MM.1S (cell line): ENCODE measurements at regions not wholly inside any gene's neighbourhood (a gene's known extent, or its start where the extent isn't known, plus 50 kb on each side); places are given as distances from the start of the nearest gene placed in this dataset.

Experiments used
- DNase-seq: peaks from one replicate; pipeline ENCODE4 v3.0.0-alpha.2; 2015
- H2AFZ ChIP-seq: fragments of 300-600 bp; sonication (generic); 2 replicates; pipeline ENCODE4 v1.6.0; 2016; ENCODE audit warnings: antibody characterized with exemption, low read length
- H3F3A ChIP-seq: fragments of 300-600 bp; sonication (generic); 2 replicates; pipeline ENCODE4 v1.6.1; 2016; ENCODE audit warnings: mild to moderate bottlenecking, antibody characterized with exemption, low read length, moderate library complexity, mixed read lengths; ENCODE audit not compliant: insufficient read depth
- H3K27ac ChIP-seq: fragments of 300-600 bp; sonication (generic); 2 replicates; pipeline ENCODE4 v1.5.1; 2016; ENCODE audit warnings: mild to moderate bottlenecking, low read length
- H3K27me3 ChIP-seq: fragments of 300-600 bp; sonication (generic); replicated peaks from 2 replicates; pipeline ENCODE4 v1.6.0; 2016; ENCODE audit warnings: low read length; ENCODE audit not compliant: insufficient read depth
- H3K36me3 ChIP-seq: fragments of 300-600 bp; sonication (generic); replicated peaks from 2 replicates; pipeline ENCODE4 v1.6.1; 2016; ENCODE audit warnings: mild to moderate bottlenecking, low read length, mixed read lengths; ENCODE audit not compliant: insufficient read depth
- H3K4me1 ChIP-seq: fragments of 300-600 bp; sonication (generic); 2 replicates; pipeline ENCODE4 v1.6.1; 2016; ENCODE audit warnings: low read length, mixed read lengths
- H3K4me2 ChIP-seq: fragments of 300-600 bp; sonication (generic); 2 replicates; pipeline ENCODE4 v1.6.0; 2016; ENCODE audit warnings: low read depth, low read length
- H3K4me3 ChIP-seq: fragments of 300-600 bp; sonication (generic); 2 replicates; pipeline ENCODE4 v1.5.1; 2016; ENCODE audit warnings: low read length, mixed read lengths
- H3K79me2 ChIP-seq: fragments of 300-600 bp; sonication (generic); 2 replicates; pipeline ENCODE4 v1.6.1; 2016; ENCODE audit warnings: mixed run types, low read length, mixed read lengths
- H3K9ac ChIP-seq: fragments of 300-600 bp; sonication (generic); 2 replicates; pipeline ENCODE4 v1.6.1; 2016; ENCODE audit warnings: low read length, mixed read lengths
- H3K9me2 ChIP-seq: fragments of 300-600 bp; sonication (generic); replicated peaks from 2 replicates; pipeline ENCODE4 v1.6.1; 2016; ENCODE audit warnings: mild to moderate bottlenecking, low read length, mixed read lengths; ENCODE audit not compliant: insufficient read depth
- H3K9me3 ChIP-seq: fragments of 300-600 bp; sonication (generic); replicated peaks from 2 replicates; pipeline ENCODE4 v1.6.1; 2016; ENCODE audit warnings: mild to moderate bottlenecking, low read length, mixed read lengths; ENCODE audit not compliant: insufficient read depth
- H4K20me1 ChIP-seq: fragments of 300-600 bp; sonication (generic); 2 replicates; pipeline ENCODE4 v1.6.1; 2016; ENCODE audit warnings: mild to moderate bottlenecking, low read length, moderate library complexity, mixed read lengths; ENCODE audit not compliant: insufficient read depth
- EZH2 ChIP-seq: fragments of 300-600 bp; sonication (generic); optimal IDR thresholded peaks from 2 replicates; pipeline ENCODE3; 2017; ENCODE audit warnings: low read depth, mild to moderate bottlenecking, antibody characterized with exemption, low read length, mixed read lengths
- EZH2phosphoT487 ChIP-seq: fragments of 300-600 bp; sonication (generic); IDR thresholded peaks from 2 replicates; pipeline ENCODE4 v1.6.1; 2018; ENCODE audit warnings: antibody characterized with exemption, low read length
- TF ChIP-seq, protein P1 (sequence below): fragments of 300-600 bp; sonication (generic); IDR thresholded peaks from 2 replicates; pipeline ENCODE4 v1.5.1; 2016; ENCODE audit warnings: antibody characterized with exemption, low read length, mixed read lengths

DNA sequence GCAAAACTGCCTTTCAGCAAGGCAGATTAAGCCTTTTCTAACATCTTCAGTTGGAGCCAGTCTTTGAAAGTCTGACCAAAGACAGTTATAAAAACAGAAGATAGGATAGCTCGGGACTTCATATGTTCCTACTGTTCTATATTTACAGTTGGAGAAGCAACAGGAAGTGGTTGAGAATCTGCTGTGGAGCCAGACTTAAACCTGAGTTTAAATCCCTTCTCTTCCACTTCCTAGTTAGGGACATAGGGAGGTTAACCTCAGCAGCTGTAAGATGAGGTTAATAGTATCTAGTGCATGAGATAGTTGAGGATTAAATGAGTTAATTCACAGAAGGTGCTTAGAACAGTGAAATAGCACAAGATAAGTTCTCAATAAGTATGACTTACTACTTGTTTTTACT is 84.5 kb upstream of the FREM1 start:
- H3K9me3 ChIP-seq, result no peaks in the 10 kb centered on the region
- no peaks in the 10 kb centered on the region for H3F3A ChIP-seq
- H3K79me2 ChIP-seq, result no peaks in the 10 kb centered on the region
- no peak overlapping the region for H3K27ac ChIP-seq
- H3K9me2 ChIP-seq, result no peaks in the 10 kb centered on the region
- H3K36me3 ChIP-seq, result no peaks in the 10 kb centered on the region
- no peaks in the 10 kb centered on the region for H4K20me1 ChIP-seq
- no peak overlapping the region for H3K9ac ChIP-seq
- no peak overlapping the region for H3K4me3 ChIP-seq
- H3K4me2 ChIP-seq, result no peak overlapping the region
- no peak for DNase-seq
- H3K27me3 ChIP-seq, result no peaks in the 10 kb centered on the region
- TF ChIP-seq, protein P1, sequence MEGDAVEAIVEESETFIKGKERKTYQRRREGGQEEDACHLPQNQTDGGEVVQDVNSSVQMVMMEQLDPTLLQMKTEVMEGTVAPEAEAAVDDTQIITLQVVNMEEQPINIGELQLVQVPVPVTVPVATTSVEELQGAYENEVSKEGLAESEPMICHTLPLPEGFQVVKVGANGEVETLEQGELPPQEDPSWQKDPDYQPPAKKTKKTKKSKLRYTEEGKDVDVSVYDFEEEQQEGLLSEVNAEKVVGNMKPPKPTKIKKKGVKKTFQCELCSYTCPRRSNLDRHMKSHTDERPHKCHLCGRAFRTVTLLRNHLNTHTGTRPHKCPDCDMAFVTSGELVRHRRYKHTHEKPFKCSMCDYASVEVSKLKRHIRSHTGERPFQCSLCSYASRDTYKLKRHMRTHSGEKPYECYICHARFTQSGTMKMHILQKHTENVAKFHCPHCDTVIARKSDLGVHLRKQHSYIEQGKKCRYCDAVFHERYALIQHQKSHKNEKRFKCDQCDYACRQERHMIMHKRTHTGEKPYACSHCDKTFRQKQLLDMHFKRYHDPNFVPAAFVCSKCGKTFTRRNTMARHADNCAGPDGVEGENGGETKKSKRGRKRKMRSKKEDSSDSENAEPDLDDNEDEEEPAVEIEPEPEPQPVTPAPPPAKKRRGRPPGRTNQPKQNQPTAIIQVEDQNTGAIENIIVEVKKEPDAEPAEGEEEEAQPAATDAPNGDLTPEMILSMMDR, result no peak
- TF ChIP-seq EZH2, result no peak
- no peak for TF ChIP-seq EZH2phosphoT487
- H2AFZ ChIP-seq, result no peak overlapping the region
- no peaks in the 10 kb centered on the region for H3K4me1 ChIP-seq

DNA sequence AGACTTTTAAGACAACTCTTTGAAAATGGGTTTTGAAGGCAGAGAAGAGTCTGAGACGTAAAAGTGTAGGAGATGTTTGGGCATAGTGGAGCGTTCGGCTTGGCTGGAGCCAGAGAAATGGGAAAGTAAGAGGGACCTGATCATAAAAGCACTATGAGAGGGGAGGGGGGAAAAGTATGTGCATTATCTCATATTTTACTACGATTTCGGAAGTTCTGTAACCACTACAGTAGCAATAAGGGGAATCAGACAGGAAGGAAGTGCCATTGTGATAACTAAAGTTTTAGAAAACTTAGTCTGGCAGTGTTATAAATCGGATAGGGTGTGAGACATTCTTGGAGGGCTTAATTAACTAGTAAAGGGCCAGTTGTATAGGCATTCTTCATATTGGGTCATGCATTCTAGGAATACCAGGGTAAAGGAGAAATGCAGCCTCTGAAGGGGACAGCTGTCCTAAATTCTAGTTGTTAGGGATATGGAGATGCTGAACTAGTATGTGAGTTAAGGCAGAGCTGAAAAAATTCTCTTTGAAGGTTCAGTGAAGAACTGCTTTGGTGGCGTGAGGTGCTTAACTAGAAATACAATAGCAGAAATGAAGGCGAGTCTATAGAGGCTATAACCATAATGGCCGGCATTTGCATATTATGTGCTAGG is 83.8 kb upstream of the FREM1 start:
- no peaks in the 10 kb centered on the region for H3K36me3 ChIP-seq
- H3F3A ChIP-seq, result no peaks in the 10 kb centered on the region
- H3K4me1 ChIP-seq, result no peaks in the 10 kb centered on the region
- H3K9me2 ChIP-seq, result no peaks in the 10 kb centered on the region
- H2AFZ ChIP-seq, result no peak overlapping the region
- no peaks in the 10 kb centered on the region for H3K9me3 ChIP-seq
- H3K27ac ChIP-seq, result no peak overlapping the region
- H3K4me3 ChIP-seq, result no peak overlapping the region
- TF ChIP-seq, protein P1, result no peak
- no peak for TF ChIP-seq EZH2
- no peak for TF ChIP-seq EZH2phosphoT487
- no peak overlapping the region for H3K4me2 ChIP-seq
- DNase-seq, result no peak
- H4K20me1 ChIP-seq, result no peaks in the 10 kb centered on the region
- no peak overlapping the region for H3K9ac ChIP-seq
- no peaks in the 10 kb centered on the region for H3K27me3 ChIP-seq
- H3K79me2 ChIP-seq, result no peaks in the 10 kb centered on the region

DNA sequence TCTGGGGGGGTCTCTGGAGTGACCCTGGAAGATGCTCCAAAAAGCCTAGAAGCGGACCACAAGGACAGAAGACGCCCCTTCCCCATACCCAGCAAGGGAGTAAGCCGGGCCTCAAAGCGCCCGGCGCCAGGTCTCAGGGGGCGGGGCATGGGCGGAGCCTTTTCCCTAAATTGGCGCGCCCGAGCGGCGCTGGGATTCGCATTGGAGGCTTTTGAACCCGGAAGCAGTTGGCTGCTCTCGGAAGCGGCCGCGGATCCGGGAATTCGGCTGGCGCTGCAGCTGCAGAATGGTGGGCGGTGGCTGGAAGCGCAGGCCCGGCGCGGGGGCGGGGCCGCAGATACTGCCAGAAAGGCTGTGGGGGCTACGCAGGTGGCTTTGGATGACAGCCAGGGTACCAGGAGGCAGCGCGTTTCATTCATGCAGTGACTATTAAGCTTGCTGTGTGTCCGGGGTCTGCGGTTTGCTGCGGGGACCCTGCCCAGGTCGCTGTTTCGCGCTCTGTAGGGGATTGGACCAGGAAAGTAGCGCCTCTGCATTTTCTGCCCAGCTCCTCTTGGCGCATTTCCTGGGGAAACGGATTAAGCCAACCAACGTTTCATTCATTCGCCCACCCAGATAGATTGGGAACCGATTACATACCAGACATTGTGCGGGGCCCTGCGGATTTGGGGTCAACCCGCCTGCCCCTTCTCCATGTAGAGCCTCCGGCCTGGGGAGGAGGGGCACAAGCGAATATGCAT is 83.0 kb upstream of the FREM1 start:
- no peak overlapping the region for H3K27ac ChIP-seq
- DNase-seq, result no peak

More for the DNA sequence above, 83.0 kb upstream of the FREM1 start:
- H2AFZ ChIP-seq, result no peak overlapping the region
- no peaks in the 10 kb centered on the region for H3K27me3 ChIP-seq
- no peaks in the 10 kb centered on the region for H3K9me2 ChIP-seq
- H3F3A ChIP-seq, result no peaks in the 10 kb centered on the region
- H4K20me1 ChIP-seq, result no peaks in the 10 kb centered on the region
- H3K79me2 ChIP-seq, result no peaks in the 10 kb centered on the region
- no peak for TF ChIP-seq EZH2phosphoT487
- no peak for TF ChIP-seq EZH2
- TF ChIP-seq, protein P1, result no peak
- H3K36me3 ChIP-seq, result no peaks in the 10 kb centered on the region
- no peaks in the 10 kb centered on the region for H3K4me1 ChIP-seq
- H3K9ac ChIP-seq, result no peak overlapping the region
- H3K4me3 ChIP-seq, result no peak overlapping the region
- H3K9me3 ChIP-seq, result no peaks in the 10 kb centered on the region
- H3K4me2 ChIP-seq, result no peak overlapping the region
